Nephron (organoid): ENCODE measurements at regions not wholly inside any gene's neighbourhood (a gene's known extent, or its start where the extent isn't known, plus 50 kb on each side); places are given as distances from the start of the nearest gene placed in this dataset.

Experiments
- H3K27ac Mint-ChIP-seq, 3 experiments: 2 replicates each; pipeline ENCODE4 v1.8.0; 2020; ENCODE audit warnings: mixed read lengths in 3 of 3, mild to moderate bottlenecking in 2 of 3, moderate library complexity in 1 of 3
- H3K27me3 Mint-ChIP-seq: 2 replicates; pipeline ENCODE4 v1.8.0; 2021; ENCODE audit warnings: low read depth, mild to moderate bottlenecking, moderate library complexity, mixed read lengths
- H3K36me3 Mint-ChIP-seq: 2 replicates; pipeline ENCODE4 v1.8.0; 2020; ENCODE audit warnings: low read depth, mixed read lengths
- H3K4me1 Mint-ChIP-seq: 2 replicates; pipeline ENCODE4 v1.8.0; 2020; ENCODE audit warnings: mixed read lengths
- H3K4me3 Mint-ChIP-seq, 3 experiments: 2 replicates each; pipeline ENCODE4 v1.8.0; 2020; ENCODE audit warnings: mild to moderate bottlenecking in 3 of 3, mixed read lengths in 3 of 3, moderate library complexity in 2 of 3
- H3K9me3 Mint-ChIP-seq: 2 replicates; pipeline ENCODE4 v1.8.0; 2020; ENCODE audit warnings: mixed read lengths
- TF ChIP-seq, protein P1 (sequence below), 3 experiments: fragments of 200-600 bp; sonication (generic); IDR thresholded peaks; one replicate each; pipeline ENCODE4 v1.5.0; 2021; ENCODE audit warnings: antibody characterized with exemption in 3 of 3; ENCODE audit not compliant: unreplicated experiment in 3 of 3

DNA sequence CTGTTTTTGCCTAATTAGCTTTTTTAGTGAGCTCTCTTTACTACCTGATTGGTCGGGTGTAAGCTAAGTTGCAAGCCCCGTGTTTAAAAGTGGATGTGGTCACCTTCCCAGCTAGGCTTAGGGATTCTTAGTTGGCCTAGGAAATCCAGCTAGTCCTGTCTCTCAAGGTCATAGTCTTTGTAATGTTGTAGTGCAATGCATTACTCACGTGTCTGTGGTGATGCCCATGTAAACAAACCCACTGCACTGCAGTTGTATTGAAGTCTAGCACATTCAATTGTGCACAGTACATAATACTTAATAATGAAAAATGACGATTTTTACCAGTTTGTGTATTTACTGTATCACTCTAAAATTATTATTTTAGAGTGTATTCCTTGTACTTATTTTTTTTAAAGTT is 335.5 kb downstream of the NUAK1 start:
- TF ChIP-seq, protein P1, sequence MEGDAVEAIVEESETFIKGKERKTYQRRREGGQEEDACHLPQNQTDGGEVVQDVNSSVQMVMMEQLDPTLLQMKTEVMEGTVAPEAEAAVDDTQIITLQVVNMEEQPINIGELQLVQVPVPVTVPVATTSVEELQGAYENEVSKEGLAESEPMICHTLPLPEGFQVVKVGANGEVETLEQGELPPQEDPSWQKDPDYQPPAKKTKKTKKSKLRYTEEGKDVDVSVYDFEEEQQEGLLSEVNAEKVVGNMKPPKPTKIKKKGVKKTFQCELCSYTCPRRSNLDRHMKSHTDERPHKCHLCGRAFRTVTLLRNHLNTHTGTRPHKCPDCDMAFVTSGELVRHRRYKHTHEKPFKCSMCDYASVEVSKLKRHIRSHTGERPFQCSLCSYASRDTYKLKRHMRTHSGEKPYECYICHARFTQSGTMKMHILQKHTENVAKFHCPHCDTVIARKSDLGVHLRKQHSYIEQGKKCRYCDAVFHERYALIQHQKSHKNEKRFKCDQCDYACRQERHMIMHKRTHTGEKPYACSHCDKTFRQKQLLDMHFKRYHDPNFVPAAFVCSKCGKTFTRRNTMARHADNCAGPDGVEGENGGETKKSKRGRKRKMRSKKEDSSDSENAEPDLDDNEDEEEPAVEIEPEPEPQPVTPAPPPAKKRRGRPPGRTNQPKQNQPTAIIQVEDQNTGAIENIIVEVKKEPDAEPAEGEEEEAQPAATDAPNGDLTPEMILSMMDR (IDR thresholded peaks at IDR 0.05; ENCODE audit: unreplicated experiment in 3 of 3): no peak
- H3K4me1 Mint-ChIP-seq: peaks cover 4% of the 10 kb centered on the region
- H3K9me3 Mint-ChIP-seq: no peaks in the 10 kb centered on the region
- H3K36me3 Mint-ChIP-seq: no peaks in the 10 kb centered on the region
- no peak overlapping the region for H3K4me3 Mint-ChIP-seq
- no peak overlapping the region for H3K27ac Mint-ChIP-seq
- peaks cover 3% of the 10 kb centered on the region for H3K27me3 Mint-ChIP-seq

DNA sequence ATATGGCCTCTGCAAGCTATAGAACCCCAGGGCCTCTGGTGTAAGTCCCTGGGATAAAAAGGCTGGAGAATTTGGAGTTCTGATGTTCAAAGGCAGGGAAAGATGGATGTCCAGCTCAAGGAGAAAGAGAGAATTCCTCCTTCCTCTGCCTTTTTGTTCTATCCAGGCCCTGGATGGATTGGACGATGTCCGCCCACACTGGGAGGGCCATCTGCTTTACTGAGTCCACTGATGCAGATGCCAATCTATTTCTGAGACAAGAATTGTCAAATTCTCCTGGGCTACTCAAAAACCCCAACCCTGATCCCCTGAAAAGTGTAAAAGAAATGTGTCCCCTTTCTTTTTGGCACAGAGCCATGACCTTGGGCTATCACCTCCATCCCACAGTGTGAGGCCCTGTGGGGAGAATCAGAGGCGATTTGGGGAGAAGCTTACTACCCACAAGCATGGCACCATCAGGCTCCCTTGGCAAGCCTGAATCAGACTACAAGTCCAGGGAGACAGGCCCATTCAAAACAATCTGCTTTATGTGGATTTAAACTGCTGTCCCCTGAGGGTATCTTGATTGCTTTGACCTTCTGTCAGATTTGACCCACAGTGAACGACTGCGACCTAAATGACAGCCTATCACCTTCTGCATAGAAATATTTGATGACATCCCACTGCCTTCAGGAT is 334.0 kb downstream of the NUAK1 start:
- H3K9me3 Mint-ChIP-seq: no peaks in the 10 kb centered on the region
- H3K27me3 Mint-ChIP-seq: no peaks in the 10 kb centered on the region
- no peak overlapping the region for H3K27ac Mint-ChIP-seq
- TF ChIP-seq, protein P1 (IDR thresholded peaks at IDR 0.05; ENCODE audit: unreplicated experiment in 3 of 3): no peak
- no peak overlapping the region for H3K4me3 Mint-ChIP-seq
- H3K36me3 Mint-ChIP-seq: no peaks in the 10 kb centered on the region
- no peaks in the 10 kb centered on the region for H3K4me1 Mint-ChIP-seq

DNA sequence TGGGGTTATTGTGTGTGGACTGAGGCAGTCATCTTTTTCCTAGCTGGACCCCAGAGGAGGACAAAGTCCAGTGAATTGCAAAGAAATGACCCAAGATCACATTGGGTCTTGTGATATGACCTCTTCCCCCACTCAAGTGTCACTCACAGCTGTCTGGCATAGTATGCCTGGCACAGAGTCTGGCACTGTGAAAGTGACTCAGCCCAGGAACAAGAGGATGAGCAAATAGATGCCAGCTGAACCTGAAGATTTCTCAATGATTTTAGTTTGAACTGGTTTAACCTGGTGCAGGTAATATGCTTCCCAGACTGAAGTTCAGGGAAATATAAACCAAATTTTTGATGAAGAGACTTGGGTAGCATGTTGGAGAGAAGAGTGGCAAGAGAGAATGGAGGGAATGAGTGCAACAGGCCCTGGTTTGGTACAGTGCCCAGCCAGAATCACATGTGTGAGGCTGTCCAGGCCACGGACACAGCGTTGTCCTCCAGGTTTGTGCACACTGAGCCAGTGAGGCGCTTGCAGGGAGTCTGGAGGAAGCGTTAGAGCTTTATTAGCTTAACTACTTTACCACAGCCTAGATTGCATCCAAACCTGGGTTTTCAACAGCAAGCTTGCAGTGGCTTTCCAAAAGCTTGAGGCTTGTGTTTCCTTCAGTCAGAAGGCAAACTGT is 332.9 kb downstream of the NUAK1 start:
- TF ChIP-seq, protein P1 (IDR thresholded peaks at IDR 0.05; ENCODE audit: unreplicated experiment in 3 of 3): no peak
- H3K4me3 Mint-ChIP-seq: no peak overlapping the region
- H3K27me3 Mint-ChIP-seq: no peaks in the 10 kb centered on the region
- no peaks in the 10 kb centered on the region for H3K4me1 Mint-ChIP-seq
- no peaks in the 10 kb centered on the region for H3K9me3 Mint-ChIP-seq
- H3K36me3 Mint-ChIP-seq: no peaks in the 10 kb centered on the region
- H3K27ac Mint-ChIP-seq: no peak overlapping the region

DNA sequence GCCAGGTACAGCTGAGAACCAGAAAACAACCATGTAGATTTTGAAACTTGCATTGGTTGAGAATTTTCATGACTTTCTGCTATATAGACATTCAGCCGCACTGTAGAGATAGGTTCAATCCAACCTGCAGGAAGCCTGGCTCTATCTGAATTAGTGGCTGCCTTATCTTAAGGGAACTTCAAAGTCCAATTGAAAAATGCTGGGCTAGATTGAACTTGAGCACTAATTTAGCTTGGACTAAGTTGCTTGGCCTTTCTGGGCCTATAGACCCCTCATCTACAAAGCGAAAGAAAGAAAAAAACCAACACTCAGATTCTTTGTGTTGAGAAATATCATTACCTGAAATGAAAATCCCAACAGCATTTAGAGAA is 332.4 kb downstream of the NUAK1 start:
- TF ChIP-seq, protein P1 (IDR thresholded peaks at IDR 0.05; ENCODE audit: unreplicated experiment in 3 of 3): no peak
- H3K4me3 Mint-ChIP-seq: no peak overlapping the region
- H3K9me3 Mint-ChIP-seq: no peaks in the 10 kb centered on the region
- no peaks in the 10 kb centered on the region for H3K36me3 Mint-ChIP-seq
- no peaks in the 10 kb centered on the region for H3K27me3 Mint-ChIP-seq
- no peak overlapping the region for H3K27ac Mint-ChIP-seq
- H3K4me1 Mint-ChIP-seq: peaks cover 5% of the 10 kb centered on the region

DNA sequence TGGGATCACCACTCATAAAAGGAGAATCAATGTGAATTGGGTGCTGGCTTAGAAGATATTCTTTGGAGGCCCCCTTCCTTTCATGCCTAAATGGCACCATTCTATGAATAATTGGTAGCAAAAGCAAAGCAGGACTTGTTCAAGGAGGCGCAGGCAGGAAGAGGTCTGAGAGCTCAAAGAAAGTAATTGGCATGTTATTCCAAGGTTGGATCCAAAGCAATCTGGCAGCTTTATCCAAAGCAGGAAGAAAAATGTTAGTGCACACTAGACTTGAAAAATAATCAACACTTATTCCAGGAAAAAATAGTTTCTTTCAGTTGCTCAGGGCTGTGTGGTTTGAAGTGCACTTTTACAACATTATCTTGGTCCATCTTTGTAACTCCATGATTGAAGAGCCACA is 326.4 kb downstream of the NUAK1 start:
- H3K4me3 Mint-ChIP-seq: no peak overlapping the region
- H3K27ac Mint-ChIP-seq: peak overlapping the region in 2 of 3 experiments; percentile 4 to 59
- no peaks in the 10 kb centered on the region for H3K9me3 Mint-ChIP-seq
- peaks cover 30% of the 10 kb centered on the region for H3K4me1 Mint-ChIP-seq
- TF ChIP-seq, protein P1 (IDR thresholded peaks at IDR 0.05; ENCODE audit: unreplicated experiment in 3 of 3): no peak
- H3K36me3 Mint-ChIP-seq: no peaks in the 10 kb centered on the region
- peaks cover 4% of the 10 kb centered on the region for H3K27me3 Mint-ChIP-seq

DNA sequence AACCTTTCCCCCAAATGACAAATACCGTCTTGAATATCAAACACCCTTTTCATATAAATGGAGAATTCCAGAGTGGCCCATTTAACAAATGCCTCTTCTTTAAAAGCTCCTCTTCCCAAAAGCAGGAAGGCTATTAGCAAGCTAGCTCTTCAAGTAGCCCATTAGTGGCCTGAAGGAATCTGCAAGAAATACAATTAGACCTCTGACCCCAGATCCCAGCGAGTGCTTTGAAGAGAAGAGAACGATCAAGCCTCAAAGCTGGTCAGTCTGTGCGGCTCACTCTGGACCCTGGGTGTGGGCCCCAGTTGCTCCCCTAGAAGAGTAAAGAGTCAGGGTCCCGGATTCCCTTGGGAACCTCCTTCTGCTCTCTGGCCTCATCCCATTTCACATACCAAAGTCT is 325.6 kb downstream of the NUAK1 start:
- H3K4me3 Mint-ChIP-seq: no peak overlapping the region
- H3K36me3 Mint-ChIP-seq: no peaks in the 10 kb centered on the region
- peak overlapping the region; percentile 4 to 59 (median 11) for H3K27ac Mint-ChIP-seq
- peaks cover 30% of the 10 kb centered on the region for H3K4me1 Mint-ChIP-seq
- H3K9me3 Mint-ChIP-seq: no peaks in the 10 kb centered on the region
- TF ChIP-seq, protein P1 (IDR thresholded peaks at IDR 0.05; ENCODE audit: unreplicated experiment in 3 of 3): no peak
- H3K27me3 Mint-ChIP-seq: peaks cover 4% of the 10 kb centered on the region
